MCF 10A (cell line): ENCODE measurements at regions not wholly inside any gene's neighbourhood (a gene's known extent, or its start where the extent isn't known, plus 50 kb on each side); places are given as distances from the start of the nearest gene placed in this dataset.

Experiments
- BruUV-seq: library from RNA; stranded (reverse); fragments of 400-500 nt; replicated peaks from 2 replicates; lab custom pipeline; 2021; lab: Mats Ljungman, UMichigan
- CTCF ChIA-PET: fragments of 300-600 bp; sonication (Branson Sonifier 250); formaldehyde crosslinking; extraction: SDS; loops from one replicate; lab custom pipeline; 2021; ENCODE audit warnings: antibody characterized with exemption, inconsistent platforms; lab: Yijun Ruan, JAX
- POLR2A ChIA-PET: fragments of 300-600, 350-650 bp; sonication (Branson Sonifier 250); formaldehyde crosslinking; extraction: SDS; loops from one replicate; lab custom pipeline; 2020; ENCODE audit warnings: antibody characterized with exemption, inconsistent platforms; lab: Yijun Ruan, JAX
- DNase-seq: peaks from one replicate; pipeline ENCODE4 v3.0.0-alpha.2; 2018; ENCODE audit not compliant: unreplicated experiment
- H3K27ac Mint-ChIP-seq: one replicate; pipeline ENCODE4 v1.8.0; 2022; ENCODE audit warnings: mild to moderate bottlenecking, low read depth, mixed read lengths; ENCODE audit not compliant: unreplicated experiment
- H3K27me3 Mint-ChIP-seq: one replicate; pipeline ENCODE4 v1.8.0; 2022; ENCODE audit warnings: mixed read lengths; ENCODE audit not compliant: insufficient read depth, unreplicated experiment
- H3K36me3 Mint-ChIP-seq: one replicate; pipeline ENCODE4 v1.8.0; 2022; ENCODE audit warnings: mild to moderate bottlenecking, moderate library complexity, mixed read lengths; ENCODE audit not compliant: insufficient read depth, unreplicated experiment
- H3K4me1 Mint-ChIP-seq: one replicate; pipeline ENCODE4 v1.8.0; 2022; ENCODE audit warnings: mixed read lengths; ENCODE audit not compliant: insufficient read depth, unreplicated experiment
- H3K4me3 Mint-ChIP-seq: one replicate; pipeline ENCODE4 v1.8.0; 2022; ENCODE audit warnings: mild to moderate bottlenecking, moderate library complexity, mixed read lengths; ENCODE audit not compliant: unreplicated experiment
- H3K9me3 Mint-ChIP-seq: one replicate; pipeline ENCODE4 v1.8.0; 2022; ENCODE audit warnings: mixed read lengths; ENCODE audit not compliant: unreplicated experiment
- intact Hi-C: fragments of 100-400 bp; cut with micrococcal nuclease; formaldehyde crosslinking; loops from 2 replicates; pipeline ENCODE4 v1.14.1; 2022
- TF ChIP-seq, protein P1 (sequence below): fragments of 200-600 bp; IDR thresholded peaks from one replicate; pipeline ENCODE4 v1.8.0; 2022; ENCODE audit warnings: antibody characterized with exemption, mild to moderate bottlenecking; ENCODE audit not compliant: unreplicated experiment

DNA sequence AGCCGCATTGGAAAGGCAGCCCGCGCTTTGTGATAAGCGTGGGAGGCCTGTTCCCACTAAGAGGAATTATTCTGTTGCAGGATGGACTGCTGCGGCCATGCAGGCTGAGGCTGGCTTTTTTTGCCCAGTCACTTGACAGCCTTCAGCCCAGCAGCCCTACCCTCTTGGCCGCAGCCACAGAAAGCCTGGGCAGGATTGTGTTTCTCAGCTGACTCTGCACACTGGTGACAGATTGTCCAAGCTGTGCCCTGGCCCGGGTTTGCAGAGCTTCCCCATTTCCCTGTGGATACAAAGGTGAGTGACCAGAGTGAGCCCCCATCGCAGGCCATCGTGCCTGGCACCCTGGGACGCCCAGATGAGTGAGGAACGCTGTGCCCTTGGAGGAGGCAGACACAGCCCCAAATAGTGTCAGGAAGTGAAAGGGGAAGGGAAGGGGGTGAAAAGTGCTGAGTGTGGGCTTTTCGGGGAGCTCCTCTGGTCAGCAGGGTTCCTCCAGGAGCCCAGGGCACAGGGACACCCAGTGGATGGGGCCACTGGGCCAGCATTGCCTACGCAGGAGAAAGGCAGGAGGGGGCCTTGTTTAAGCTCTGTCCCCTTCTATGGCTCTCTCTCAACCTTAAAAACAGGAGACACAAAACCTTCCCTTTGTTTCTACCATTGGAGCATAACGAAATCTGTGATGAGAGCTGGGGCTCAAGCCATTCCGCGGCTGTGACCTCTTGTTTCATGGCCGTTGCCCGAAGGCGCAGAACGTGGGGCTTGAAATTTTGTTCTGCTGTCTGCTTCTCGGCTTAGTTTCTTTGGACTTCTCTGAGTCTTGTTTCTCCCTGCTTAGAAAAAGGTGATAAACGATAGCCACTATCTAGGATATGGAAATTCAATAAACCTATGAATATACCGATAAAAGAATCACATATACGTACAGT, 91.5 kb upstream of the MEF2A start:
- no TSS peak for BruUV-seq
- CTCF ChIA-PET, result interaction anchor here (0.6 to 0.7 kb wide), 2 partner anchors 11 to 64 kb away, joined by 3 read pairs; no protein-coding TSS in a partner anchor
- POLR2A ChIA-PET, result interaction anchor here (1.2 kb wide), 1 partner anchor 11 kb away, joined by 3 read pairs; no protein-coding TSS in a partner anchor

DNA sequence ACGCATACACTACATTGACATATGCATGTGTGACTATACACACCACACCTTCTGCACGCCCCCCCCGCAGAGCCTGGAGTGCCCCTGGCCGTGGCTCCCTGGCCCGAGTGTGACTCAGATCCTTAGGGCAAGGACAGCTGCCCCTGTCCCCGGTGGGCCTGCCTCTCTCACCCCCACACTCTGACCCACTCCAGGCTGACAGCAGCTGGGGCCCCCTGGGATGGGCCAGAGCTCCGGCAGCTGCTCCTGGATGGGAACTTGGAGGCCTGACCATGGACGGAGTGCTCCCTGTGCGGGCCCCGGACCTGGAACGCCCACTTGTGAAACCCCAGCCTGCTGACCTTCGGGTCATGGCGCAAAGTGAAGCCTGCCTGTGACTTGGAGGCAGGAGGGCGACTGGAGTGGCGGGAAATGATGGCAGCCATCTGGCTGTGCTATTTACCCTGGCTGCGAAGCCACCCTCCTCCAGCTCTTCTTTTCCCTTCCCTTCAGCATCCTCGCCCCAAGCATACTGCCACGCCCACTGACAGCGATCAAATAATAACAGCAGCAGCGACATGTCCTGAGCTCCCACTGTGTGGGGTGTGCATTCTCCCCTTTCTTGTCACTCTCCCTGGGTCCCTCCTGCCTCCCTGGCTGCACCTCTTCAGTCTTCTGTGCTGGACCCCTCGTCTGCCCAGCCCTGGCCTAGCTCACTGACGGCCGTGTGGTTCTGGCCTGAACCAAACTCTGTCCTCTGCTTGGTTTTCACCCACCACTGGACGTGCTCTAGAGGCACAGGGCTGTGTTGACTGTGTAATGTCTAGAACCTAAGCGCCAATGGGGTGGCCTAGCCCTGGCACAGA, 90.7 kb upstream of the MEF2A start:
- BruUV-seq, result no TSS peak
- CTCF ChIA-PET, result interaction anchor here (0.6 to 1.5 kb wide), 4 partner anchors 12 to 229 kb away, joined by 3 to 6 read pairs (median 3); no protein-coding TSS in a partner anchor
- intact Hi-C loops, result no loop called here

More for the DNA sequence above, 91.5 kb upstream of the MEF2A start:
- intact Hi-C loops, result no loop called here
- no peak overlapping the region for H3K4me3 Mint-ChIP-seq
- no peaks in the 10 kb centered on the region for H3K27me3 Mint-ChIP-seq
- no peaks in the 10 kb centered on the region for H3K9me3 Mint-ChIP-seq
- no peak overlapping the region for H3K27ac Mint-ChIP-seq
- DNase-seq, result no peak
- H3K4me1 Mint-ChIP-seq, result peaks cover 13% of the 10 kb centered on the region
- TF ChIP-seq, protein P1, sequence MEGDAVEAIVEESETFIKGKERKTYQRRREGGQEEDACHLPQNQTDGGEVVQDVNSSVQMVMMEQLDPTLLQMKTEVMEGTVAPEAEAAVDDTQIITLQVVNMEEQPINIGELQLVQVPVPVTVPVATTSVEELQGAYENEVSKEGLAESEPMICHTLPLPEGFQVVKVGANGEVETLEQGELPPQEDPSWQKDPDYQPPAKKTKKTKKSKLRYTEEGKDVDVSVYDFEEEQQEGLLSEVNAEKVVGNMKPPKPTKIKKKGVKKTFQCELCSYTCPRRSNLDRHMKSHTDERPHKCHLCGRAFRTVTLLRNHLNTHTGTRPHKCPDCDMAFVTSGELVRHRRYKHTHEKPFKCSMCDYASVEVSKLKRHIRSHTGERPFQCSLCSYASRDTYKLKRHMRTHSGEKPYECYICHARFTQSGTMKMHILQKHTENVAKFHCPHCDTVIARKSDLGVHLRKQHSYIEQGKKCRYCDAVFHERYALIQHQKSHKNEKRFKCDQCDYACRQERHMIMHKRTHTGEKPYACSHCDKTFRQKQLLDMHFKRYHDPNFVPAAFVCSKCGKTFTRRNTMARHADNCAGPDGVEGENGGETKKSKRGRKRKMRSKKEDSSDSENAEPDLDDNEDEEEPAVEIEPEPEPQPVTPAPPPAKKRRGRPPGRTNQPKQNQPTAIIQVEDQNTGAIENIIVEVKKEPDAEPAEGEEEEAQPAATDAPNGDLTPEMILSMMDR, result no peak
- peaks cover 4% of the 10 kb centered on the region for H3K36me3 Mint-ChIP-seq

DNA sequence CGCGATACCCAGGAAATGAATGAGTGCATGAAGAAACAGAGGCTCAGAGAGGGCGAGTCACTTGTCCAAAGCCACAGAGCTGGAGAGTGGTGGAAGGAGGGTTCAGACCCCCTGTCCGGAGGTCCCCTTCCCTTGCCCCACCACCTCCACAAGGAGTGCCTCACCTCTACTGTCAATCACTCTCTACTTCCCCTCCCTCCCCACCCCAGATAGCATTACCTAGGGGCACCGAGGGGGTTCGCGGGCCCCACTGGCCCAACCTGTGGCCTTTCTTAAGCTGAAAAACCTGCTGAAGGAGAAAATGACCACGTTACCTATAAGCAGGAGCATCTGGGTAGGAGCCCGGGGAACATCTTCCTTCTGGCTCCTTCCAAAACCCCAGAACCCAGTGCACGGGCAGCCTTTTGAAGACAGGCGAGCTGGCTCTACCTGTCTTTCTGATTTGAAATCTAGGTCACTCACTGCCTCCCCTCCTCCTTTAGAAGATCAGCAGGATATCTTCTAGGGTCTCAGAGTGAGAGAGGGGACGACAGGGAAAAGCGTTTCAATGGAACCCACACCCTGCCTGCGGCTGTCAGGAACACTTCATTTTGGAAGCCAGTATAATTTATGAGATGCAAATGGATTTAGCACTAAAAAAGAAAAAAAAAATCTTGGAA, 89.9 kb upstream of the MEF2A start:
- TF ChIP-seq, protein P1, result no peak
- no peak for DNase-seq
- Mint-ChIP-seq H3K36me3 (peaks cover 4% of the 10 kb centered on the region), H3K27me3 (no peaks in the 10 kb centered on the region), H3K4me3 (peak overlapping the region; percentile 61), H3K4me1 (peaks cover 13% of the 10 kb centered on the region), H3K9me3 (no peaks in the 10 kb centered on the region), H3K27ac (peak overlapping the region; percentile 73)
- ChIA-PET CTCF (interaction anchor here (1.0 to 1.8 kb wide), 4 partner anchors 64 to 228 kb away, joined by 3 to 6 read pairs (median 4); no protein-coding TSS in a partner anchor), POLR2A (interaction anchor here (0.6 to 3.1 kb wide), 23 partner anchors 8 to 256 kb away, joined by 3 to 19 read pairs (median 4); partner anchors contain the start of gene MEF2A)
- no TSS peak for BruUV-seq
- intact Hi-C loops, result loop anchor here (1.0 to 2.0 kb wide), 3 partner anchors 21 to 89 kb away; partner anchors contain the start of gene MEF2A

More for the DNA sequence above, 90.7 kb upstream of the MEF2A start:
- H3K36me3 Mint-ChIP-seq, result peaks cover 4% of the 10 kb centered on the region
- POLR2A ChIA-PET, result interaction anchor here (0.7 to 3.1 kb wide), 8 partner anchors 8 to 223 kb away, joined by 3 to 19 read pairs (median 3); no protein-coding TSS in a partner anchor
- no peak for DNase-seq
- H3K27ac Mint-ChIP-seq, result no peak overlapping the region
- H3K4me3 Mint-ChIP-seq, result no peak overlapping the region
- TF ChIP-seq, protein P1, result no peak
- no peaks in the 10 kb centered on the region for H3K9me3 Mint-ChIP-seq
- H3K4me1 Mint-ChIP-seq, result peaks cover 13% of the 10 kb centered on the region
- H3K27me3 Mint-ChIP-seq, result no peaks in the 10 kb centered on the region
